Vagina (tissue), 2 donors: ENCODE measurements at regions not wholly inside any gene's neighbourhood (a gene's known extent, or its start where the extent isn't known, plus 50 kb on each side); places are given as distances from the start of the nearest gene placed in this dataset.

Source experiments
- POLR2A ChIP-seq, 2 donors: fragments of 450-650 bp; IDR thresholded peaks; one replicate each; pipeline ENCODE4 v1.6.1; 2017; ENCODE audit warnings: antibody characterized with exemption in 2 of 2, mild to moderate bottlenecking in 2 of 2, moderate library complexity in 2 of 2
- POLR2AphosphoS5 ChIP-seq, 2 donors: sonication (generic); formaldehyde crosslinking; IDR thresholded peaks; one replicate each; pipeline ENCODE4 v1.9.0; 2017; ENCODE audit warnings: antibody characterized with exemption in 2 of 2, mild to moderate bottlenecking in 2 of 2, low read depth in 1 of 2; ENCODE audit not compliant: insufficient read depth in 1 of 2
- TF ChIP-seq, protein P1 (sequence below), 3 experiments: fragments of 450-650 bp in 2 of 3; fragments of 200-600 bp in 1 of 3; sonication (generic) in 1 of 3; IDR thresholded peaks; one replicate each; pipeline ENCODE4 v1.5.1; 2017 to 2019; ENCODE audit warnings: antibody characterized with exemption in 3 of 3, mild to moderate bottlenecking in 2 of 3, moderate library complexity in 2 of 3

DNA sequence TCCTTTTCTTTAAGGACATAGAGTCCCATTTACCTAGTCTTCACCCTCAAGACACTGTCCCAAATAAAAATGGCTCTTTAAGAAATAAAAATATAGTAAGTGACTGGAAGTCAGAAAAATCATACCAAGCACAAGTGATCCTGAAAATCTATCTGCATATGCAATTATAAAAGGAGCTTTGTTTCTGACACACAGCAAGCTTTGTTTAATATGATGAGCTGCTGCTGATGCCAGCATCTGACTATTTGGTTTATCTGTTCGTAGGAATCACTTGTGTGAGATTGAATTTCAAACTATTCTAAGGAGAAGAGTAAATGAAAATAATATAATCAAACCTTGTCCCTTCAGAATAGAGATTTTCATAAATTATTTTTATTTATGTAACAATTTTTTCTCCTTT is 332.4 kb downstream of the PCDH7 start:
- TF ChIP-seq, protein P1, sequence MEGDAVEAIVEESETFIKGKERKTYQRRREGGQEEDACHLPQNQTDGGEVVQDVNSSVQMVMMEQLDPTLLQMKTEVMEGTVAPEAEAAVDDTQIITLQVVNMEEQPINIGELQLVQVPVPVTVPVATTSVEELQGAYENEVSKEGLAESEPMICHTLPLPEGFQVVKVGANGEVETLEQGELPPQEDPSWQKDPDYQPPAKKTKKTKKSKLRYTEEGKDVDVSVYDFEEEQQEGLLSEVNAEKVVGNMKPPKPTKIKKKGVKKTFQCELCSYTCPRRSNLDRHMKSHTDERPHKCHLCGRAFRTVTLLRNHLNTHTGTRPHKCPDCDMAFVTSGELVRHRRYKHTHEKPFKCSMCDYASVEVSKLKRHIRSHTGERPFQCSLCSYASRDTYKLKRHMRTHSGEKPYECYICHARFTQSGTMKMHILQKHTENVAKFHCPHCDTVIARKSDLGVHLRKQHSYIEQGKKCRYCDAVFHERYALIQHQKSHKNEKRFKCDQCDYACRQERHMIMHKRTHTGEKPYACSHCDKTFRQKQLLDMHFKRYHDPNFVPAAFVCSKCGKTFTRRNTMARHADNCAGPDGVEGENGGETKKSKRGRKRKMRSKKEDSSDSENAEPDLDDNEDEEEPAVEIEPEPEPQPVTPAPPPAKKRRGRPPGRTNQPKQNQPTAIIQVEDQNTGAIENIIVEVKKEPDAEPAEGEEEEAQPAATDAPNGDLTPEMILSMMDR (IDR thresholded peaks at IDR 0.05): no peak
- TF ChIP-seq POLR2A (IDR thresholded peaks at IDR 0.05) (no peak), POLR2AphosphoS5 (IDR thresholded peaks at IDR 0.05; ENCODE audit: insufficient read depth in 1 of 2, low read depth in 1 of 2) (no peak)
